Fibroblast of villous mesenchyme (primary cell): ENCODE measurements at regions not wholly inside any gene's neighbourhood (a gene's known extent, or its start where the extent isn't known, plus 50 kb on each side); places are given as distances from the start of the nearest gene placed in this dataset.
"Not testable (repeated sequence)": the region's sequence is repeated elsewhere in the genome, so short reads cannot be mapped to it uniquely, and the experiment has no call there.

Experiments
- DNase-seq: peaks from one replicate; pipeline ENCODE4 v3.0.0-alpha.2; 2010; ENCODE audit warnings: low read depth
- H3K4me3 ChIP-seq: 2 replicates; pipeline ENCODE4 v1.5.1; 2011; ENCODE audit warnings: low read depth, mild to moderate bottlenecking, low read length
- TF ChIP-seq, protein P1 (sequence below): IDR thresholded peaks from 2 replicates; pipeline ENCODE4 v1.5.1; 2012; ENCODE audit warnings: low read depth, mild to moderate bottlenecking, low read length; ENCODE audit not compliant: insufficient read depth

DNA sequence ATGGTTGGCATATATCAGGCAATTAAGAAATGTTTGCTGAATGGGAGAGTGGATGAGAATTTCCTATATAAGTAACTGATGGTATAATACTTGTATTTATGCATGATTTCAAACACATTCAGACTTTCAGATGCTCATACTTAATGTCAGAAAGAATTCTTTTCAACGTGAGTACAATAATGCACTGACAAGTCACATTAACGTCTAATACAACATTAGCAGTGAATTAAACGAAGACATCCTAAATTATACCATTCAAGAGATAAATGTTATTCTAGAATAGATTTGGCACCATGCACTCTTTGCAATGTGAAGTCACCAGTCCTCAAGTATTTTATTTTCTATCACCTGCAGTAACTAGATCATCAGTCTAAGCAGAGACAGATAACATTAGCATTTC lies 712.9 kb downstream of the TLE1 start:
- TF ChIP-seq, protein P1, sequence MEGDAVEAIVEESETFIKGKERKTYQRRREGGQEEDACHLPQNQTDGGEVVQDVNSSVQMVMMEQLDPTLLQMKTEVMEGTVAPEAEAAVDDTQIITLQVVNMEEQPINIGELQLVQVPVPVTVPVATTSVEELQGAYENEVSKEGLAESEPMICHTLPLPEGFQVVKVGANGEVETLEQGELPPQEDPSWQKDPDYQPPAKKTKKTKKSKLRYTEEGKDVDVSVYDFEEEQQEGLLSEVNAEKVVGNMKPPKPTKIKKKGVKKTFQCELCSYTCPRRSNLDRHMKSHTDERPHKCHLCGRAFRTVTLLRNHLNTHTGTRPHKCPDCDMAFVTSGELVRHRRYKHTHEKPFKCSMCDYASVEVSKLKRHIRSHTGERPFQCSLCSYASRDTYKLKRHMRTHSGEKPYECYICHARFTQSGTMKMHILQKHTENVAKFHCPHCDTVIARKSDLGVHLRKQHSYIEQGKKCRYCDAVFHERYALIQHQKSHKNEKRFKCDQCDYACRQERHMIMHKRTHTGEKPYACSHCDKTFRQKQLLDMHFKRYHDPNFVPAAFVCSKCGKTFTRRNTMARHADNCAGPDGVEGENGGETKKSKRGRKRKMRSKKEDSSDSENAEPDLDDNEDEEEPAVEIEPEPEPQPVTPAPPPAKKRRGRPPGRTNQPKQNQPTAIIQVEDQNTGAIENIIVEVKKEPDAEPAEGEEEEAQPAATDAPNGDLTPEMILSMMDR: no peak
- DNase-seq: no peak
- H3K4me3 ChIP-seq: no peak overlapping the region

DNA sequence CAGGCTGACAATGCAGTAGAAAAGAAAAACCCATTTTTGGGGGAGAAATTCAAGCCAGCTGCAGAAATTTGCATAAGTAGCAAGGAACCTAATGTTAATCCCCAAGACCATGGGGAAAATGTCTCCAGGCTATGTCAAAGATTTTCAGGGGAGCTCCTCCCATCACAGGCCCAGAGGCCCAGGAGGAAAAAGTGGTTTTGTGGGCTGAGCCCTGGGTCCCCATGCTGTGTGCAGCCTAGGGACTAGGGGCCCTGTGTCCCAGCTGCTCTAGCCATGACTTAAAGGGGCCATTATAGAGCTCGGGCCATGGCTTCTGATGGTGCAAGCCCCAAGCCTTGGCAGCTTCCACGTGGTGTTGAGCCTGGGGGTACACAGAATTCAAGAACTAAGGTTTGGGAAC lies 719.0 kb downstream of the TLE1 start:
- not testable (repeated sequence) for H3K4me3 ChIP-seq, DNase-seq

DNA sequence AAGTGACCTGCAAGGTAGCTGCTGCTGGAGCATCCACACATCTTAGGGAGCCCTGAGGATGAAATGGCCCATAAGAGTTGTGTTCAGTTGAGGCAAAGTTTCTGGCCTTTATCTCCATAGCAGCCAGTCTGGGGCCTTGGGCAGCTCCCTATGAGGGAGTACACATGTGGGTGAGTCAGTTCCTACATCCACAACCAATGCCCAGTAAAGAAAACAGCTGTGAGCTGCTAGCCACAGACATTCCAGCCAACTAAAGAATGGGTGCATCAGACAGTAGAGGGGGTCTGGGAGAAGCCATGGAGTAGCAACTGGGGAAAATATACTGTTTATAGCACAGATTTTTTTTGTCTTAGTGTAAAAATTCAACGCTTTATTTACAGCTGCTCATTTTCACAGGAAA lies 720.7 kb downstream of the TLE1 start:
- DNase-seq: peak; percentile 52
- no peak overlapping the region for H3K4me3 ChIP-seq
- TF ChIP-seq, protein P1: no peak

DNA sequence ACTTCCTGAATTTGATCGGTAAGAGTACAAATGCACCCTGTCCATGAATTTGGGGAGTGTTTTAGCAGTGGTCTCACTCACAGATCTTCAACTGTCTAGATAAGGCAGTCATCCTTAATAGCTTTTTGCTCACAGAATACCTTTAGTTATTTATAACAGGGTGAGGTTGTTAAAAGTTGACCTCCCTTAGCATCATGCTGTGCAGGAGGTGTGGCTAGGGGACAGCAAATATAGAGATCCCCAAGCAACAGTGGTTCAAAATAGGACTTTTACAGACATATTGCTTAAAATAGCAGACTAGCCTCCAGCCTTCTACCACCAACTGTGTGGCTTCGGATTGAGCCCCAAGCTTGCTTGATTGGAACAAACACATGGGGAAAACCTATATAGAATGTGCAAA lies 724.4 kb downstream of the TLE1 start:
- TF ChIP-seq, protein P1: no peak
- no peak for DNase-seq
- H3K4me3 ChIP-seq: no peak overlapping the region

DNA sequence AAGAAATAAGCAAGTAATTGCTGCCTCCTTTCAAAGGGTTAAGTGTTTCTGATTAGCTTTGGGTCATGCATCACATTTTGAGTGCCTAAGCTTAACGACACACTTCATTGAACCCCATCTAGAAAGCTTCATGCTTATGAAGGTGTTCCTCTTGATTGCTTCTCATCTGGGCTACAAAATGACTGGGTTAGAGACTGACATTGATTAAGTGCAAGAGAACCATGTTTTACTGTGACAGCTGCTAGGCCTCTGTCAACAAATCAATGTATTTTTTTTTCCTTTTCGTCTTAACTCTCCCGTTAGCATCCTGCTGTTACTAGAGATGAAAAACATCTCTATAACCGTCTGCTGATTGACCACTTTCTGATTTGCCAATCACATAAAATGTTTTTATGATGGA lies 725.0 kb downstream of the TLE1 start:
- no peak for DNase-seq
- no peak overlapping the region for H3K4me3 ChIP-seq
- TF ChIP-seq, protein P1: no peak

DNA sequence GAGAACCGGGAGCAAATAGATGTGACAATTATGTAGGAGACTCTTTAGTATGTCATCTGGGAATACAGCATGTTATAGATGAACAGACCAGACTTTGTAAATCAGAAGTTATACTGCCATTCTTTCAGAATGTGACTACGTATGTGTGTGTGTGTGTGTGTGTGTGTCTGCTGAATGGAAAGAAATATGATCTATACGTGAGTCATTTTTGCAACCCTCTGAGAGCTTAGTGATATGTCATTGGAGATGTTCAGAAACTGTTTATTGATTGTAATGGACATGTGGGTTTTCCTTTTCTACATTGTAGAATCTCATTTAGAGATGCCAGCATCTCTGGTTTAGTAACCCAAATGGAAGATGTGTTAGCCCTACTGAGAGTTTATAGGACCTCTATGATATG lies 731.5 kb downstream of the TLE1 start:
- no peak for DNase-seq
- H3K4me3 ChIP-seq: no peak overlapping the region
- TF ChIP-seq, protein P1: no peak

DNA sequence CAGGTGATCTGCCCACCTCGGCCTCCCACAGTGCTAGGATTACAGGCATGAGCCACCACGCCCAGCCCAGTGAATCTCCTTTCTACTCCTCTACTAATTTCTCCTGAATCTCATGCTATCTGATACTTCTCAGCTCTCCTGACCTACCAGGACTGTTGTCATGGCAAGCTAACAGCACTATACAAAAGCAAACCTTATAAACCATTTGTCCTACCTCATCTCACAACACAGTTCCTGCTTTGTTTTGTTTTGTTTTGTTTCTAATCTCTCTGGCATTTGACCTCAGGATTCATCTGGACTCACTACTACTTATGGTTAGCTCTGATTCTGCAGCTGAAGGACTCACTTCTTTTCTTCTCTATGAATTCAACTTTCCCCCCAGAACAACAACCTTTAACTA lies 734.8 kb downstream of the TLE1 start:
- no peak for DNase-seq
- no peak overlapping the region for H3K4me3 ChIP-seq
- TF ChIP-seq, protein P1: no peak
